Upper lobe of left lung (tissue), 4 donors: ENCODE measurements at regions not wholly inside any gene's neighbourhood (a gene's known extent, or its start where the extent isn't known, plus 50 kb on each side); places are given as distances from the start of the nearest gene placed in this dataset.

Experiments used
- CTCF ChIP-seq, 6 experiments: fragments of 450-650 bp in 4 of 6; fragments of 200-600 bp in 2 of 6; sonication (generic) in 2 of 6; IDR thresholded peaks; one replicate each; pipeline ENCODE4 v1.5.1; 2016 to 2019; ENCODE audit warnings: antibody characterized with exemption in 6 of 6
- EP300 ChIP-seq, 4 donors: sonication (generic); formaldehyde crosslinking; IDR thresholded peaks; one replicate each; pipeline ENCODE4 v1.5.1; 2017; ENCODE audit warnings: antibody characterized with exemption in 4 of 4, control low read depth in 2 of 4
- POLR2A ChIP-seq, 4 donors: fragments of 450-650 bp; IDR thresholded peaks; one replicate each; pipeline ENCODE4 v1.5.1; 2016 to 2017; ENCODE audit warnings: antibody characterized with exemption in 4 of 4, mild to moderate bottlenecking in 2 of 4

GRCh38 chr2:76406134-76406855 lies 695.6 kb upstream of the GCFC2 start:
- no peak for TF ChIP-seq CTCF (IDR thresholded peaks at IDR 0.05)
- TF ChIP-seq POLR2A (IDR thresholded peaks at IDR 0.05): no peak
- TF ChIP-seq EP300 (IDR thresholded peaks at IDR 0.05): no peak
